Pancreas (tissue), 10 donors: ENCODE measurements at regions not wholly inside any gene's neighbourhood (a gene's known extent, or its start where the extent isn't known, plus 50 kb on each side); places are given as distances from the start of the nearest gene placed in this dataset.

Experiments
- ATAC-seq, 4 donors: fragments of 200-7000 bp; cut with Tn5 transposase; one replicate each; pipeline versions ENCODE4 v1.8.0 to v1.9.1; 2020; ENCODE audit warnings: mild to moderate bottlenecking in 4 of 4, moderate library complexity in 4 of 4
- DNase-seq, 6 donors: peaks; one replicate each; pipeline ENCODE4 v3.0.0-alpha.2; 2020
- FAIRE-seq: peaks from 2 replicates; lab custom pipeline; 2012; peaks lifted over from hg19 to GRCh38; lab: Jason Lieb, UNC
- H3K27ac ChIP-seq, 4 donors: fragments of 200-600 bp; sonication (generic); 1 replicate in 3 of 4; 2 replicates in 1 of 4; pipeline versions ENCODE4 v1.5.0 to v1.8.0; 2020
- H3K27me3 ChIP-seq, 4 donors: fragments of 200-600 bp; one replicate each; pipeline ENCODE4 v1.8.0; 2021
- H3K36me3 ChIP-seq, 3 donors: fragments of 200-600 bp; sonication (generic) in 1 of 3; one replicate each; pipeline versions ENCODE4 v1.5.0 to v1.8.0; 2020 to 2021
- H3K4me1 ChIP-seq, 3 donors: fragments of 200-600 bp; one replicate each; pipeline ENCODE4 v1.8.0; 2021
- H3K4me3 ChIP-seq, 4 donors: fragments of 200-600 bp; sonication (generic) in 2 of 4; one replicate each; pipeline versions ENCODE4 v1.5.0 to v1.8.0; 2020 to 2021
- H3K9me3 ChIP-seq, 4 donors: fragments of 200-600 bp; one replicate each; pipeline ENCODE4 v1.8.0; 2021
- WGBS, 2 donors: extraction: QIAGEN DNeasy Blood & Tissue Kit; methylation state at CpG; one replicate each; pipeline ENCODE4 v1.1.7; 2013; 5-methylcytosine and 5-hydroxymethylcytosine counted together
- intact Hi-C, 3 donors: fragments of 100-400 bp; cut with DNase I; formaldehyde crosslinking; loops; one replicate each; pipeline versions ENCODE4 v1.11.1 to v1.14.2; 2022
- TF ChIP-seq, protein P1 (sequence below), 4 donors: fragments of 200-600 bp; sonication (generic) in 3 of 4; IDR thresholded peaks; one replicate each; pipeline versions ENCODE4 v1.5.0 to v1.8.0; 2021; ENCODE audit warnings: antibody characterized with exemption in 4 of 4
- donor health status: healthy with polysubstance abuse.
- donor health status: DM: no; HTN: no; CAD: no; lungs with moderate emphysema.
- donor health status: DM: no; HTN: no; CAD: no.
- donor health status: control.
- donor health status: control.
- donor health status: Bipolar disorder and iron deficiency.
- donor health status: DM: yes; HTN: yes; CAD: no.
- donor health status: DM: no; HTN: no; CAD: no.
- donor health status: DM: no; HTN: no; CAD: no.
- donor health status: DM: yes; HTN: yes; CAD: no.

DNA sequence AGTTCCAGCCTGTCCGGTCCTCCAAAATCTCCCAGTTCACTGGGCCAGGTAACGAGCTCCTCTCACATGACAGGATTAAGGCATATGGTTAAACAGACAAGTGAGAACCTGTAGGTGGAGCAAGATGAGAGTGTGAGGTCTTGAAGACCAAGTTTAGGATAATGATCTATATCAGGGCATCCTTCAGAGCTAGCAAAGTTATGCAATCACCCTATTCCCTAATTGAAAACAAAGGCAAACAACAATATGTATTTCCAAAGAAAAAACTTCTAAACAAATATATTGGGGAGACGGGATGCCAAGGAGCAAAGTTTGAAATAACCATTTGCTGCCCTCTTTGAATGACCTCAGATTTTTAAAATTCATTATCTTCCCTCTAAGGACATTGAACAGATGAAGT is 571.2 kb downstream of the BCL11B start:
- WGBS, 2 donors = 60 to 67% methylated on average over 3 of the region's 3 CpGs
- H3K27me3 ChIP-seq = no peaks in the 10 kb centered on the region
- DNase-seq (no peak), FAIRE-seq (no peak), ATAC-seq (no peak)
- TF ChIP-seq, protein P1, sequence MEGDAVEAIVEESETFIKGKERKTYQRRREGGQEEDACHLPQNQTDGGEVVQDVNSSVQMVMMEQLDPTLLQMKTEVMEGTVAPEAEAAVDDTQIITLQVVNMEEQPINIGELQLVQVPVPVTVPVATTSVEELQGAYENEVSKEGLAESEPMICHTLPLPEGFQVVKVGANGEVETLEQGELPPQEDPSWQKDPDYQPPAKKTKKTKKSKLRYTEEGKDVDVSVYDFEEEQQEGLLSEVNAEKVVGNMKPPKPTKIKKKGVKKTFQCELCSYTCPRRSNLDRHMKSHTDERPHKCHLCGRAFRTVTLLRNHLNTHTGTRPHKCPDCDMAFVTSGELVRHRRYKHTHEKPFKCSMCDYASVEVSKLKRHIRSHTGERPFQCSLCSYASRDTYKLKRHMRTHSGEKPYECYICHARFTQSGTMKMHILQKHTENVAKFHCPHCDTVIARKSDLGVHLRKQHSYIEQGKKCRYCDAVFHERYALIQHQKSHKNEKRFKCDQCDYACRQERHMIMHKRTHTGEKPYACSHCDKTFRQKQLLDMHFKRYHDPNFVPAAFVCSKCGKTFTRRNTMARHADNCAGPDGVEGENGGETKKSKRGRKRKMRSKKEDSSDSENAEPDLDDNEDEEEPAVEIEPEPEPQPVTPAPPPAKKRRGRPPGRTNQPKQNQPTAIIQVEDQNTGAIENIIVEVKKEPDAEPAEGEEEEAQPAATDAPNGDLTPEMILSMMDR (IDR thresholded peaks at IDR 0.05) = no peak
- no peak overlapping the region for H3K27ac ChIP-seq
- H3K9me3 ChIP-seq = no peaks in the 10 kb centered on the region
- no peaks in the 10 kb centered on the region for H3K4me1 ChIP-seq
- H3K36me3 ChIP-seq = no peaks in the 10 kb centered on the region
- H3K4me3 ChIP-seq = no peak overlapping the region
- intact Hi-C loops = no loop called here

DNA sequence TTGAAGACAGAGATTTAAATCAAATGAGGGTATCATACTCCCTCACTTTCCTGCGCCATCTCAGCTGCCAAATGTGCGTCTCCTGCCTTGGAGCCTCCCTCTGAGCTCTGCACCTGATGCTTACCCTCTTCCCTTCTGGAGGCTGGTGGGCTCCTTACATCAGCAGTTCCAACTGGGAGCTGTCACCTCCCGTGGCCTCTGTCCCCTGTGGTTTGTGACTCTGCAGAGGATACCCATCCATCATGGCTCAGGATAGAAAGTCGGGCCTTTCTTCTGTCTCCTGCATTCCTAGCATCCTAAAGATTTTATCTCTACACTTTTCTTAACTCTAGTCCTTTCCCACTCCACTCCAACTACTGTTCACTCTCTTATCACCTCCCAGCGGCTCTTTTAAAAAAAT is 570.6 kb downstream of the BCL11B start:
- H3K4me1 ChIP-seq = no peaks in the 10 kb centered on the region
- no peak for ATAC-seq
- H3K9me3 ChIP-seq = no peaks in the 10 kb centered on the region
- WGBS, 2 donors = 48 to 69% methylated on average over 5 of the region's 5 CpGs
- no peak overlapping the region for H3K4me3 ChIP-seq
- TF ChIP-seq, protein P1 (IDR thresholded peaks at IDR 0.05) = no peak
- FAIRE-seq = no peak
- no peaks in the 10 kb centered on the region for H3K27me3 ChIP-seq
- H3K36me3 ChIP-seq = no peaks in the 10 kb centered on the region
- no peak overlapping the region for H3K27ac ChIP-seq
- DNase-seq = no peak
- intact Hi-C loops = no loop called here

DNA sequence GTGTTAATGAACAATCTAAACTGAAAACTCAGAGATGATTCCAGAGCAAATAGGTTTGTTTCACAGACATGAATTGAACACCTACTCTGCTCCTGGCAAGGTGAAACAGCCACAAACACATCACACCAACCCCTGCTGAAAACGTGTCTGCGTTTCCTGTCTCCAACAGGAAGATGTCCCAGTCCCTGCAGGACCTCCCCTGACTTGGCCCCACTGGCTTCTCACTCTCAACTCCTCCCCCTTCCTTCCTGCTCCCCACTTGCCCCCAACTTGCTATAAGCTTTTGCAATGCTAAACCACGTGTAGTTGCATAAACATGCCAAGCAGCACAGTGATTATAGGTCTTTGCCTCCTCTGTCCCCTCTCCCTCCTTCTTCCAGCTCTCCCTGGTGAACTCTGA is 567.6 kb downstream of the BCL11B start:
- Histone ChIP-seq H3K4me3 (no peak overlapping the region), H3K4me1 (no peaks in the 10 kb centered on the region), H3K27me3 (no peaks in the 10 kb centered on the region), H3K9me3 (no peaks in the 10 kb centered on the region), H3K36me3 (no peaks in the 10 kb centered on the region), H3K27ac (no peak overlapping the region)
- WGBS, 2 donors = 6 to 7% methylated on average over 3 of the region's 3 CpGs
- TF ChIP-seq, protein P1 (IDR thresholded peaks at IDR 0.05) = no peak
- FAIRE-seq (no peak), ATAC-seq (no peak), DNase-seq (no peak)
- intact Hi-C loops = no loop called here

DNA sequence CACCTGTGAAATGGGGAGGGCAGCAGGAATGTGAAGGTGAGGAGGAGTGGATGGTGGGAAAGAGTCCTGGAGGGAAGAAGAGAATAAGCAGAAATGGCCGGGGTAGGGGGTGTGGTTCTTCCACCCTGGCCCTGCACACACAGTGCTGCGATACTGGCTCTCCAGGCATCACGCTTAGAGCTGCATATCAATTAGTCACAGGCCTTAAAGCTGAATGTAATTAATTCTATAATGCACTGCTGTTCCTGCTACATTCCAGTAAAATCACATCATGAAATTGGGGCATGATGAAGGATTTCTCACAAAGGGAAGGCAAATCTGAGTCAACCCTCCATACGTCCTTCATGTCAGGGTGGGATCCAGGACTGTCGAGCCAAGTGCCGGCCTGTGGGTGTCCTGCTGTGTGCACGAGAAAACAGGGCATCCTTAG is 566.1 kb downstream of the BCL11B start:
- H3K9me3 ChIP-seq = no peaks in the 10 kb centered on the region
- ATAC-seq = no peak
- no peak overlapping the region for H3K4me3 ChIP-seq
- DNase-seq = no peak
- no peak for FAIRE-seq
- TF ChIP-seq, protein P1 (IDR thresholded peaks at IDR 0.05) = no peak
- 34 to 43% methylated on average over 7 of the region's 7 CpGs for WGBS, 2 donors
- intact Hi-C loops = no loop called here
- no peaks in the 10 kb centered on the region for H3K4me1 ChIP-seq
- H3K27ac ChIP-seq = no peak overlapping the region
- no peaks in the 10 kb centered on the region for H3K36me3 ChIP-seq
- no peaks in the 10 kb centered on the region for H3K27me3 ChIP-seq

DNA sequence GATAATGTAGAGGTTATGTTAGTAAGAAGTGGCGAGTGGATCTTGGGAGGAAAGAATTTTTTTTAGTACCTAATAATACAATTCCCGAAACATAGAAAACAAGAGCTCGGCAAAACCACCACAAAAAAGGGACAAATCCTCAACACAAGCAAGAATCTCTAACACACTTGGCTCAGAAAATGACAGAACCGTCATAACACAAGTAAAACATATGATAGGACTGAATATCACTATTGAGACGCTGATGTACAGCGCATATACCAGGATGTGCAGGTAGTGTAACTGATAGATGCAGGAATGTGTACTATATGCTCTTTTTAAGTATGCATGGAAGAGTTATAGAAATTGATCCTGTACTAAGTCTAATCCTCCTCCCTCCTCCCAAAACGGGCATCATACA is 564.5 kb downstream of the BCL11B start:
- FAIRE-seq = no peak
- intact Hi-C loops = no loop called here
- Histone ChIP-seq H3K27me3 (no peaks in the 10 kb centered on the region), H3K4me3 (no peak overlapping the region), H3K27ac (no peak overlapping the region), H3K9me3 (no peaks in the 10 kb centered on the region), H3K36me3 (no peaks in the 10 kb centered on the region), H3K4me1 (no peaks in the 10 kb centered on the region)
- TF ChIP-seq, protein P1 (IDR thresholded peaks at IDR 0.05) = no peak
- WGBS, 2 donors = 63 to 75% methylated on average over 7 of the region's 7 CpGs
- DNase-seq = no peak
- no peak for ATAC-seq
